Fibroblast of pulmonary artery (primary cell): ENCODE measurements at regions not wholly inside any gene's neighbourhood (a gene's known extent, or its start where the extent isn't known, plus 50 kb on each side); places are given as distances from the start of the nearest gene placed in this dataset.

Source experiments
- DNase-seq: peaks from one replicate; pipeline ENCODE4 v3.0.0-alpha.2; 2010; ENCODE audit warnings: low read depth
- H3K4me3 ChIP-seq: replicated peaks from 2 replicates; pipeline ENCODE4 v1.5.1; 2011; ENCODE audit warnings: low read depth, mild to moderate bottlenecking, control low read depth, low read length, moderate library complexity
- TF ChIP-seq, protein P1 (sequence below): IDR thresholded peaks from 2 replicates; pipeline ENCODE4 v1.5.1; 2011; ENCODE audit warnings: mild to moderate bottlenecking, control low read depth, low read length, inconsistent platforms; ENCODE audit errors: missing control alignments

DNA sequence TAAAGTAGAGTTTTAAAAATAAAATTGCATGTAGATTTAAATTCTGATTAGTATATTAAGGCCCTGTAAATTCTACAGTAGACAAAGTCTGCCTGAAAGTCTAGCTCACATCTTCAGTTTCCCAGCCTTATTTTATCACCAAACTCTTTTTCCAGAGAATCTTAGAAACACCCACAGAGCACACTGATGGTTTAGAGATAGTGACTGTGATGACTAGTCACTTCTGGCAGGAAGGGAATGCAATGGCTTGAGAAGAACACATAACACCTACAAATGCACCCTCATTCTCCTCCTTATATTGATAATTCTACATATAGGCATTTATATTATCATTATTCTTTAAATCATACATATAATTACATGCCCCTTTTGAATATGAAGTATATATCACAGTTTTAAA, 232.9 kb downstream of the ARAP2 start:
- peak; percentile 2 for DNase-seq
- TF ChIP-seq, protein P1, sequence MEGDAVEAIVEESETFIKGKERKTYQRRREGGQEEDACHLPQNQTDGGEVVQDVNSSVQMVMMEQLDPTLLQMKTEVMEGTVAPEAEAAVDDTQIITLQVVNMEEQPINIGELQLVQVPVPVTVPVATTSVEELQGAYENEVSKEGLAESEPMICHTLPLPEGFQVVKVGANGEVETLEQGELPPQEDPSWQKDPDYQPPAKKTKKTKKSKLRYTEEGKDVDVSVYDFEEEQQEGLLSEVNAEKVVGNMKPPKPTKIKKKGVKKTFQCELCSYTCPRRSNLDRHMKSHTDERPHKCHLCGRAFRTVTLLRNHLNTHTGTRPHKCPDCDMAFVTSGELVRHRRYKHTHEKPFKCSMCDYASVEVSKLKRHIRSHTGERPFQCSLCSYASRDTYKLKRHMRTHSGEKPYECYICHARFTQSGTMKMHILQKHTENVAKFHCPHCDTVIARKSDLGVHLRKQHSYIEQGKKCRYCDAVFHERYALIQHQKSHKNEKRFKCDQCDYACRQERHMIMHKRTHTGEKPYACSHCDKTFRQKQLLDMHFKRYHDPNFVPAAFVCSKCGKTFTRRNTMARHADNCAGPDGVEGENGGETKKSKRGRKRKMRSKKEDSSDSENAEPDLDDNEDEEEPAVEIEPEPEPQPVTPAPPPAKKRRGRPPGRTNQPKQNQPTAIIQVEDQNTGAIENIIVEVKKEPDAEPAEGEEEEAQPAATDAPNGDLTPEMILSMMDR, result no peak
- no peak overlapping the region for H3K4me3 ChIP-seq

DNA sequence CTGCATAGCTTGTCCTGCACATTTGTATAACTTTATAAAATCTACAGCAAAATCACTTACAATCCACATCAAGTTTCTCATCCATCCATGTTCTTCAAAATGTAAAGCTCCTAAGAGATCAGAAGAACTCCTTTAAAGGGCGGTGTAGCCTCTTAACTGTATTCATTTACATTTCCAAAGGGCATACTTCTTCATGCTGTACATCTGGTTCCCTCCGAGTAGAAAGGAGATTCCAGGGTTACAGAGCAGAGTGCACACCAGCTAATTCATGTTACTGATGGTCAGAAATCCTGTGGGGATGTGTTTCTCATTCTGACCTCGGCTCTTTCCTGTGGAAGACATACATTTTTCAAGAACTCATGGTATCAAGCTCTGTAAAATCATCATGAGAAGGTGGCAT, 231.8 kb downstream of the ARAP2 start:
- H3K4me3 ChIP-seq, result no peak overlapping the region
- TF ChIP-seq, protein P1, result no peak
- no peak for DNase-seq

DNA sequence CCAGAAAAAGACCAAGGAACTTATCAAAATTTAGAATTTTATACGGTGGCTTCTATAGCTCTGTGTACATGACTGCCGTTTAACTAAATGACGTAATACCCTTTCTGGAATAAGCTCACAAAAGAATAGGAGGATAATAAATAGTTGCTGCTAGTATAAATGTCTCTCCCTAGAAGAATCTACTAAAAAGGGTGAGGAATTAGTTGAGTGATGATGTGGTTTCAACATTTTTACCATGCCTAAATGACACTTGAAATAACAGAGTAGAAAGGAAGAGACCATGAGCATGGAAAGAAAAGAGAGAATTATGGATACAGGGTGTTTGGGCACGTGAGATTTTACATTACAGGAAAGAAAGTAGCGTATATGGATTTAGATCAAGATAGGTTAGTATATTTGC, 231.1 kb downstream of the ARAP2 start:
- TF ChIP-seq, protein P1, result no peak
- no peak for DNase-seq
- H3K4me3 ChIP-seq, result no peak overlapping the region
